GM12878 (cell line): ENCODE measurements at regions not wholly inside any gene's neighbourhood (a gene's known extent, or its start where the extent isn't known, plus 50 kb on each side); places are given as distances from the start of the nearest gene placed in this dataset.

Experiments used
- ATAC-seq: fragments of 200-7000 bp; cut with Tn5 transposase; 3 replicates; pipeline ENCODE4 v1.9.1; 2020; ENCODE audit warnings: mild to moderate bottlenecking, moderate library complexity
- BruUV-seq: library from RNA; stranded (reverse); fragments of 400-500 nt; replicated peaks from 2 replicates; lab custom pipeline; 2021; lab: Mats Ljungman, UMichigan
- CTCF ChIA-PET: fragments of 300-600 bp; sonication (Branson Sonifier 250); formaldehyde crosslinking; extraction: SDS; loops from one replicate; lab custom pipeline; 2021; ENCODE audit warnings: inconsistent platforms; lab: Yijun Ruan, JAX
- POLR2A ChIA-PET: fragments of 350-600 bp; formaldehyde crosslinking; extraction: SDS; loops from one replicate; lab custom pipeline; 2021; ENCODE audit warnings: inconsistent platforms; lab: Charles Lee
- RAD21 ChIA-PET: fragments of 300-600 bp; sonication (Branson Sonifier 250); formaldehyde crosslinking; loops from one replicate; lab custom pipeline; 2023; ENCODE audit warnings: antibody characterized with exemption; ENCODE audit not compliant: unreplicated experiment; lab: Charles Lee
- SMC1A ChIA-PET: fragments of 300-600 bp; sonication (Branson Sonifier 250); formaldehyde crosslinking; loops from one replicate; lab custom pipeline; 2023; ENCODE audit not compliant: unreplicated experiment, uncharacterized antibody; lab: Charles Lee
- DNase-seq: peaks from one replicate; pipeline ENCODE4 v3.0.0-alpha.2; 2011; ENCODE audit warnings: low read depth, low spot score
- FAIRE-seq: peaks from 3 replicates; lab custom pipeline; 2011; peaks lifted over from hg19 to GRCh38; lab: Jason Lieb, UNC
- H2AFZ ChIP-seq: 2 replicates; pipeline ENCODE4 v1.6.0; 2011; ENCODE audit warnings: low read depth, low read length, control low read depth; ENCODE audit not compliant: control insufficient read depth
- H3K27ac ChIP-seq: 2 replicates; pipeline ENCODE4 v1.5.1; 2011; ENCODE audit warnings: control low read depth; ENCODE audit not compliant: control insufficient read depth, insufficient read depth
- H3K27me3 ChIP-seq, 2 experiments: replicated peaks in 1 of 2; 2 replicates each; pipeline versions ENCODE4 v1.6.0 to v1.6.1; 2011; ENCODE audit warnings: low read length in 1 of 2; ENCODE audit not compliant: control insufficient read depth in 2 of 2, insufficient read depth in 2 of 2
- H3K36me3 ChIP-seq, 2 experiments: 2 replicates each; pipeline ENCODE4 v1.5.1; 2011; ENCODE audit warnings: low read length in 1 of 2; ENCODE audit not compliant: control insufficient read depth in 2 of 2, insufficient read depth in 2 of 2
- H3K4me1 ChIP-seq: 2 replicates; pipeline ENCODE4 v1.6.1; 2011; ENCODE audit warnings: mild to moderate bottlenecking, low read length, moderate library complexity, mixed read lengths; ENCODE audit not compliant: control insufficient read depth, insufficient read depth
- H3K4me2 ChIP-seq: 2 replicates; pipeline ENCODE4 v1.6.0; 2011; ENCODE audit warnings: control low read depth; ENCODE audit not compliant: control insufficient read depth, insufficient read depth
- H3K4me3 ChIP-seq: fragments of 200-600 bp; sonication (generic); 2 replicates; pipeline ENCODE4 v1.5.1; 2016
- H3K79me2 ChIP-seq: 2 replicates; pipeline ENCODE4 v1.6.0; 2011; ENCODE audit warnings: low read length; ENCODE audit not compliant: control insufficient read depth, insufficient read depth
- H3K9ac ChIP-seq: 2 replicates; pipeline ENCODE4 v1.8.0; 2011; ENCODE audit warnings: low read length, control low read depth, mixed read lengths; ENCODE audit not compliant: control insufficient read depth, insufficient read depth
- H3K9me3 ChIP-seq: replicated peaks from 3 replicates; pipeline ENCODE4 v1.5.1; 2011; ENCODE audit warnings: mild to moderate bottlenecking, low read length; ENCODE audit not compliant: control insufficient read depth, insufficient read depth
- H4K20me1 ChIP-seq: 2 replicates; pipeline ENCODE4 v1.6.0; 2011; ENCODE audit not compliant: control insufficient read depth, insufficient read depth
- JUND ChIP-seq: IDR thresholded peaks from 2 replicates; pipeline ENCODE4 v1.6.1; 2012; ENCODE audit warnings: low read depth, mild to moderate bottlenecking, low read length, improper control_type of control experiment, moderate library complexity
- NFYA ChIP-seq: IDR thresholded peaks from 2 replicates; pipeline ENCODE4 v1.6.1; 2011; ENCODE audit warnings: low read depth, mild to moderate bottlenecking, low read length, improper control_type of control experiment, borderline replicate concordance
- NRF1 ChIP-seq: conservative IDR thresholded peaks from 2 replicates; pipeline ENCODE4 v1.6.1; 2011; ENCODE audit warnings: mild to moderate bottlenecking, low read depth, low read length, improper control_type of control experiment
- TCF12 ChIP-seq: IDR thresholded peaks from 2 replicates; pipeline ENCODE4 v1.6.1; 2011; ENCODE audit warnings: low read depth, mild to moderate bottlenecking, low read length
- ZNF24 ChIP-seq: fragments of 450-650 bp; IDR thresholded peaks from 2 replicates; pipeline ENCODE4 v1.6.1; 2017; ENCODE audit warnings: antibody characterized with exemption, mild to moderate bottlenecking
- in situ Hi-C: fragments of 300-500 bp; cut with MboI; formaldehyde crosslinking; loops from 9 replicates; pipeline ENCODE4 v1.14.3; 2018; ENCODE audit warnings: mixed read lengths
- intact Hi-C: fragments of 100-400 bp; cut with micrococcal nuclease; formaldehyde crosslinking; loops from one replicate; pipeline ENCODE4 v1.14.2; 2022; ENCODE audit not compliant: unreplicated experiment
- TF ChIP-seq, protein P1 (sequence below): IDR thresholded peaks from 2 replicates; pipeline ENCODE4 v1.6.1; 2012; ENCODE audit warnings: low read length, inconsistent platforms
- TF ChIP-seq, protein P2 (sequence below): fragments of 450-650 bp; formaldehyde crosslinking; IDR thresholded peaks from 2 replicates; pipeline ENCODE4 v1.5.0; 2022; ENCODE audit warnings: mild to moderate bottlenecking, missing genetic modification characterization

DNA sequence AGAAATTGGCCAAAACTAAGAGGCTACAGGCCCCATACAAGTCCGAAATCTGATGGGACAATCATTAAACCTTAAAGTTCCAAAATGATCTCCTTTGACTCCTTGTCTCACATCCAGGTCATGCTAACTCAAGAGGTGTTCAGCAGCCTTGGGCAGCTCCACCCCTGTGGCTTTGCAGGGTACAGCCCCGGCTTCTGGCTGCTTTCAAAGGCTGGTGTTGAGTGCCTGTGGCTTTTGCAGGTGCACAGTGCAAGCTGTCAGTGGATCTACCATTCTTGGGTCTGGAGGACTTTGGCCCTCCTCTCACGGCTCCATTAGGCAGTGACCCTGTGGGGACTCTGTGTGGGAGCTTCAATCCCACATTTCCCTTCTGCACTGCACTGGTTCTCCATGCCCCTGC is 329.1 kb upstream of the MAD2L1 start (continued):
- TF ChIP-seq, protein P1, sequence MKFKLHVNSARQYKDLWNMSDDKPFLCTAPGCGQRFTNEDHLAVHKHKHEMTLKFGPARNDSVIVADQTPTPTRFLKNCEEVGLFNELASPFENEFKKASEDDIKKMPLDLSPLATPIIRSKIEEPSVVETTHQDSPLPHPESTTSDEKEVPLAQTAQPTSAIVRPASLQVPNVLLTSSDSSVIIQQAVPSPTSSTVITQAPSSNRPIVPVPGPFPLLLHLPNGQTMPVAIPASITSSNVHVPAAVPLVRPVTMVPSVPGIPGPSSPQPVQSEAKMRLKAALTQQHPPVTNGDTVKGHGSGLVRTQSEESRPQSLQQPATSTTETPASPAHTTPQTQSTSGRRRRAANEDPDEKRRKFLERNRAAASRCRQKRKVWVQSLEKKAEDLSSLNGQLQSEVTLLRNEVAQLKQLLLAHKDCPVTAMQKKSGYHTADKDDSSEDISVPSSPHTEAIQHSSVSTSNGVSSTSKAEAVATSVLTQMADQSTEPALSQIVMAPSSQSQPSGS, result no peak
- TF ChIP-seq, protein P2, sequence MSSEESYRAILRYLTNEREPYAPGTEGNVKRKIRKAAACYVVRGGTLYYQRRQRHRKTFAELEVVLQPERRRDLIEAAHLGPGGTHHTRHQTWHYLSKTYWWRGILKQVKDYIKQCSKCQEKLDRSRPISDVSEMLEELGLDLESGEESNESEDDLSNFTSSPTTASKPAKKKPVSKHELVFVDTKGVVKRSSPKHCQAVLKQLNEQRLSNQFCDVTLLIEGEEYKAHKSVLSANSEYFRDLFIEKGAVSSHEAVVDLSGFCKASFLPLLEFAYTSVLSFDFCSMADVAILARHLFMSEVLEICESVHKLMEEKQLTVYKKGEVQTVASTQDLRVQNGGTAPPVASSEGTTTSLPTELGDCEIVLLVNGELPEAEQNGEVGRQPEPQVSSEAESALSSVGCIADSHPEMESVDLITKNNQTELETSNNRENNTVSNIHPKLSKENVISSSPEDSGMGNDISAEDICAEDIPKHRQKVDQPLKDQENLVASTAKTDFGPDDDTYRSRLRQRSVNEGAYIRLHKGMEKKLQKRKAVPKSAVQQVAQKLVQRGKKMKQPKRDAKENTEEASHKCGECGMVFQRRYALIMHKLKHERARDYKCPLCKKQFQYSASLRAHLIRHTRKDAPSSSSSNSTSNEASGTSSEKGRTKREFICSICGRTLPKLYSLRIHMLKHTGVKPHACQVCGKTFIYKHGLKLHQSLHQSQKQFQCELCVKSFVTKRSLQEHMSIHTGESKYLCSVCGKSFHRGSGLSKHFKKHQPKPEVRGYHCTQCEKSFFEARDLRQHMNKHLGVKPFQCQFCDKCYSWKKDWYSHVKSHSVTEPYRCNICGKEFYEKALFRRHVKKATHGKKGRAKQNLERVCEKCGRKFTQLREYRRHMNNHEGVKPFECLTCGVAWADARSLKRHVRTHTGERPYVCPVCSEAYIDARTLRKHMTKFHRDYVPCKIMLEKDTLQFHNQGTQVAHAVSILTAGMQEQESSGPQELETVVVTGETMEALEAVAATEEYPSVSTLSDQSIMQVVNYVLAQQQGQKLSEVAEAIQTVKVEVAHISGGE (CRISPR knock-in tag), result no peak
- TF ChIP-seq NFYA, result no peak

DNA sequence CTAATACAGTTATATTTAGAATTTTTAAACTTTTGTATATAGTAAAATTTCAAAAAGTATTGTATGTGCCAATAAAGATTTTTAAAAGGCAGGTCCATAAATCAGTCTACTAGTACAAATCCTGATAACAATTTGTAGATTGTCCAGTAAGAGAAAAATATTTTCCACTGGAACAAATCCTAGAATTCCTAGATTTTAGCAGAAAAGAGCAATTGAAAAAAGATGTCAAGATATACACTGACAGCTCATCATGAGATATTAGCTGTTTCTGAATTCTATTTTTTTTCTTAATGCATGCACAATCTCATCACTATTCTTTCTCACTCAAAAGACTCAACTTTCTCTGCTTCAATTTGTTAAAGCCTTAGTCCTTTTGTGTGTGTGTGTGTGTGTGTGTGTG is 289.2 kb upstream of the MAD2L1 start:
- no peaks in the 10 kb centered on the region for H3K4me1 ChIP-seq
- CTCF ChIA-PET, result no interaction called here
- in situ Hi-C loops (no loop called here), intact Hi-C loops (no loop called here)
- no peak overlapping the region for H3K9ac ChIP-seq
- no peaks in the 10 kb centered on the region for H3K36me3 ChIP-seq
- no peak overlapping the region for H2AFZ ChIP-seq
- FAIRE-seq (no peak), ATAC-seq (no peak), DNase-seq (no peak)
- H4K20me1 ChIP-seq, result no peaks in the 10 kb centered on the region
- RAD21 ChIA-PET, result no interaction called here
- no peak overlapping the region for H3K27ac ChIP-seq
- TF ChIP-seq NRF1 (no peak), JUND (no peak), TCF12 (no peak), ZNF24 (no peak)
- TF ChIP-seq, protein P2 (CRISPR knock-in tag), result no peak
- H3K4me3 ChIP-seq, result no peak overlapping the region
- POLR2A ChIA-PET, result no interaction called here
- H3K79me2 ChIP-seq, result no peaks in the 10 kb centered on the region
- BruUV-seq, result no TSS peak
- no peaks in the 10 kb centered on the region for H3K27me3 ChIP-seq
- no peaks in the 10 kb centered on the region for H3K9me3 ChIP-seq
- H3K4me2 ChIP-seq, result no peak overlapping the region
- SMC1A ChIA-PET, result no interaction called here
